K562 (cell line): ENCODE measurements at regions not wholly inside any gene's neighbourhood (a gene's known extent, or its start where the extent isn't known, plus 50 kb on each side); places are given as distances from the start of the nearest gene placed in this dataset.
"Not testable (repeated sequence)": the region's sequence is repeated elsewhere in the genome, so short reads cannot be mapped to it uniquely, and the experiment has no call there.

ENCODE experiments used
- ATAC-seq: fragments of 200-7000 bp; cut with Tn5 transposase; 3 replicates; pipeline ENCODE4 v1.9.1; 2020; ENCODE audit warnings: moderate library complexity
- BruUV-seq: library from RNA; stranded (reverse); fragments of 400-500 nt; replicated peaks from 2 replicates; lab custom pipeline; 2021; lab: Mats Ljungman, UMichigan
- CTCF ChIA-PET: fragments of 300-600 bp; formaldehyde crosslinking; extraction: SDS; loops from one replicate; lab custom pipeline; 2021; ENCODE audit warnings: low intra/inter-chr PET ratio; lab: Yijun Ruan, JAX
- POLR2A ChIA-PET: fragments of 300-600, 350-650 bp; sonication (Branson Sonifier 250); formaldehyde crosslinking; extraction: SDS; loops from one replicate; lab custom pipeline; 2021; ENCODE audit warnings: antibody characterized with exemption, inconsistent platforms; lab: Yijun Ruan, JAX
- DNase-seq, 4 experiments: peaks; one replicate each; pipeline versions ENCODE4 v3.0.0 to v3.0.0-alpha.2; 2011 to 2018; ENCODE audit warnings: low spot score in 3 of 4, mixed read lengths in 3 of 4; ENCODE audit errors: extremely low read depth in 1 of 4
- FAIRE-seq: peaks from 2 replicates; lab custom pipeline; 2011; peaks lifted over from hg19 to GRCh38; lab: Jason Lieb, UNC
- H2AFZ ChIP-seq: 2 replicates; pipeline ENCODE4 v1.6.0; 2011; ENCODE audit warnings: low read depth, low read length, control low read depth, inconsistent platforms
- H3K27ac ChIP-seq: fragments of 200-600 bp; 3 replicates; pipeline ENCODE4 v1.8.0; 2011; ENCODE audit warnings: low read depth, mild to moderate bottlenecking, control low read depth, inconsistent platforms, low read length, moderate library complexity, mixed read lengths; ENCODE audit errors: extremely low read depth
- H3K27me3 ChIP-seq, 2 experiments: fragments of 300-600 bp in 1 of 2; 2 replicates in 1 of 2; 3 replicates in 1 of 2; pipeline versions ENCODE4 v1.6.0 to v1.8.0; 2011; ENCODE audit warnings: inconsistent platforms in 2 of 2, low read length in 2 of 2, mild to moderate bottlenecking in 1 of 2, mixed read lengths in 1 of 2, moderate library complexity in 1 of 2; ENCODE audit not compliant: control insufficient read depth in 2 of 2, insufficient read depth in 2 of 2
- H3K36me3 ChIP-seq: fragments of 300-600 bp; 3 replicates; pipeline ENCODE4 v1.8.0; 2011; ENCODE audit warnings: mild to moderate bottlenecking, low read length, inconsistent platforms; ENCODE audit not compliant: control insufficient read depth, insufficient read depth
- H3K4me1 ChIP-seq, 2 experiments: fragments of 200-600 bp in 1 of 2; replicated peaks in 1 of 2; 2 replicates in 1 of 2; 3 replicates in 1 of 2; pipeline versions ENCODE4 v1.5.1 to v1.8.0; 2011; ENCODE audit warnings: inconsistent platforms in 2 of 2, low read length in 2 of 2, mild to moderate bottlenecking in 1 of 2, mixed read lengths in 1 of 2, moderate library complexity in 1 of 2; ENCODE audit not compliant: control insufficient read depth in 2 of 2, insufficient read depth in 2 of 2
- H3K4me2 ChIP-seq: 2 replicates; pipeline ENCODE4 v1.6.1; 2011; ENCODE audit warnings: low read length, control low read depth, inconsistent platforms, mixed read lengths; ENCODE audit not compliant: insufficient read depth
- H3K4me3 ChIP-seq: fragments of 200-600 bp; sonication (generic), shearing (Covaris generic); 2 replicates; pipeline ENCODE4 v1.5.1; 2016; ENCODE audit warnings: control low read depth, inconsistent platforms
- H3K79me2 ChIP-seq: fragments of 200-600 bp; 3 replicates; pipeline ENCODE4 v1.8.0; 2011; ENCODE audit warnings: low read length, inconsistent platforms; ENCODE audit not compliant: control insufficient read depth, insufficient read depth
- H3K9ac ChIP-seq, 2 experiments: 2 replicates each; pipeline versions ENCODE4 v1.6.0 to v1.6.1; 2011; ENCODE audit warnings: low read depth in 2 of 2, low read length in 2 of 2, control low read depth in 1 of 2, inconsistent platforms in 1 of 2, mild to moderate bottlenecking in 1 of 2, mixed read lengths in 1 of 2; ENCODE audit not compliant: insufficient read depth in 1 of 2
- H3K9me1 ChIP-seq: one replicate; pipeline ENCODE4 v1.6.0; 2011; ENCODE audit warnings: inconsistent platforms, mild to moderate bottlenecking, low read length, moderate library complexity; ENCODE audit not compliant: control insufficient read depth, insufficient read depth
- H3K9me3 ChIP-seq: replicated peaks from 2 replicates; pipeline ENCODE4 v1.5.1; 2011; ENCODE audit warnings: low read depth, low read length, inconsistent platforms; ENCODE audit not compliant: control insufficient read depth, insufficient read depth
- H4K20me1 ChIP-seq: replicated peaks from 2 replicates; pipeline ENCODE4 v1.6.1; 2011; ENCODE audit warnings: low read length, inconsistent platforms, mixed read lengths; ENCODE audit not compliant: control insufficient read depth, insufficient read depth
- GTF2E2 ChIP-seq: fragments of 200-800 bp; sonication (Bioruptor generic); IDR thresholded peaks from 2 replicates; pipeline ENCODE4 v1.6.1; 2016; ENCODE audit warnings: missing genetic modification characterization, missing compliant biosample characterization
- ZNF407 ChIP-seq: fragments of 450-650 bp; IDR thresholded peaks from 2 replicates; pipeline ENCODE4 v1.6.1; 2016; ENCODE audit warnings: low read depth
- WGBS: fragments of 100-300 bp; shearing (Covaris generic); methylation state at CpG from one replicate; pipeline ENCODE4 v1.1.6; 2016; ENCODE audit warnings: low coverage, mixed read lengths; ENCODE audit not compliant: insufficient coverage; ENCODE audit errors: missing lambda C conversion rate; 5-methylcytosine and 5-hydroxymethylcytosine counted together
- in situ Hi-C: fragments of 300-500 bp; cut with MboI; formaldehyde crosslinking; loops from 4 replicates; pipeline ENCODE4 v1.15.0; 2018; ENCODE audit warnings: inconsistent platforms, mixed read lengths
- intact Hi-C: fragments of 100-400 bp; cut with micrococcal nuclease; formaldehyde crosslinking; loops from 2 replicates; pipeline ENCODE4 v1.14.2; 2022

- Histone ChIP-seq H3K79me2 (no peaks in the 10 kb centered on the region), H3K9me1 (no peaks in the 10 kb centered on the region), H4K20me1 (no peaks in the 10 kb centered on the region), H3K36me3 (no peaks in the 10 kb centered on the region), H3K4me2 (no peak overlapping the region), H3K27ac (no peak overlapping the region), H3K4me3 (no peak overlapping the region), H3K27me3 (no peaks in the 10 kb centered on the region), H3K9me3 (no peaks in the 10 kb centered on the region), H2AFZ (0 out of 2 replicates have a peak overlapping the region, but pooled peaks have one; percentile 32), H3K9ac (no peak overlapping the region), H3K4me1 (no peaks in the 10 kb centered on the region)
- ChIA-PET POLR2A (interaction anchor here (0.6 kb wide), 1 partner anchor 28 kb away, joined by 3 read pairs; no protein-coding TSS in a partner anchor), CTCF (no interaction called here)
- no TSS peak for BruUV-seq
- ATAC-seq (no peak), DNase-seq (no peak), FAIRE-seq (no peak)
- intact Hi-C loops (no loop called here), in situ Hi-C loops (no loop called here)
- TF ChIP-seq ZNF407 (0 out of 2 replicates have a peak, but pooled peaks have one; percentile 27), GTF2E2 (tag) (no peak)
- 0% methylated on average over 4 of the region's 7 CpGs for WGBS
Observed at GRCh38 chr3:98681486-98681885, 81.7 kb upstream of the ST3GAL6 start.

- FAIRE-seq, ATAC-seq, H3K27me3 ChIP-seq, H3K79me2 ChIP-seq, H3K27ac ChIP-seq, H2AFZ ChIP-seq, H3K4me2 ChIP-seq, BruUV-seq, H4K20me1 ChIP-seq, H3K9me3 ChIP-seq, in situ Hi-C loops, H3K4me3 ChIP-seq, H3K36me3 ChIP-seq, H3K9ac ChIP-seq, intact Hi-C loops, H3K4me1 ChIP-seq, DNase-seq, H3K9me1 ChIP-seq, CTCF ChIA-PET: not testable (repeated sequence)
- 3% methylated on average over 4 of the region's 6 CpGs for WGBS
- POLR2A ChIA-PET: interaction anchor here (0.6 kb wide), 1 partner anchor 895 kb away, joined by 3 read pairs; no protein-coding TSS in a partner anchor
Observed at GRCh38 chr3:98682391-98682790, 80.7 kb upstream of the ST3GAL6 start.
